ENCODE measurements at regions not wholly inside any gene's neighbourhood (a gene's known extent, or its start where the extent isn't known, plus 50 kb on each side); places are given as distances from the start of the nearest gene placed in this dataset.

DNA sequence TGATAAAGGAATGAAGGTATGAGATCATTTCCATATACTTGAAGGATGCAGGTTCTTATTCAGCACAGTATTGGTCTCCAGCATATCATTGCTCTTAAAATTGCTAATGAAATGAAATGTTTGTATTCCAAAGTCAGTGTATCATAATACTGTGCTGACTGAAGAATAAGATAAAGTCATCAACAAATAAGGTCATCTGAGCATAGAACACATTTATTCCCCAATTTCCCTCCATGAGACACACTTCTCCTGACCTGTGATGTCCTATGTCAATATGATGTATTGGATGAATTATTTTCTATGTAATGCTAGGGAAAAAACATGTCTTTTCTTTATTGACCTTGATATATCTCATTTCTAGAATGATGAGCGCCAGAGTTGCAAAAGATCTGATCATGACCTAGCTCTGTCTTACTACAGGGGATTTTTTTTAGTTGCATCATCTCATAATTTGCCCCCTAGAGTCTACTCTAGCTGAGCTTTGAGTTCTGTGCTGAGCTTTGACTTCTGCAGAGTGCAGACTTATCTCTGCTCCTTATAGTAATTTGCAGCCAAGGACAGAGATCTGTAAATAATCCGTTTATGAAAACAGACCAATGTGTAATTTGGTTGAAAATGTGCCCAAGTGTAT lies 859.8 kb downstream of the TRIB2 start:
- TF ChIP-seq, protein P1, sequence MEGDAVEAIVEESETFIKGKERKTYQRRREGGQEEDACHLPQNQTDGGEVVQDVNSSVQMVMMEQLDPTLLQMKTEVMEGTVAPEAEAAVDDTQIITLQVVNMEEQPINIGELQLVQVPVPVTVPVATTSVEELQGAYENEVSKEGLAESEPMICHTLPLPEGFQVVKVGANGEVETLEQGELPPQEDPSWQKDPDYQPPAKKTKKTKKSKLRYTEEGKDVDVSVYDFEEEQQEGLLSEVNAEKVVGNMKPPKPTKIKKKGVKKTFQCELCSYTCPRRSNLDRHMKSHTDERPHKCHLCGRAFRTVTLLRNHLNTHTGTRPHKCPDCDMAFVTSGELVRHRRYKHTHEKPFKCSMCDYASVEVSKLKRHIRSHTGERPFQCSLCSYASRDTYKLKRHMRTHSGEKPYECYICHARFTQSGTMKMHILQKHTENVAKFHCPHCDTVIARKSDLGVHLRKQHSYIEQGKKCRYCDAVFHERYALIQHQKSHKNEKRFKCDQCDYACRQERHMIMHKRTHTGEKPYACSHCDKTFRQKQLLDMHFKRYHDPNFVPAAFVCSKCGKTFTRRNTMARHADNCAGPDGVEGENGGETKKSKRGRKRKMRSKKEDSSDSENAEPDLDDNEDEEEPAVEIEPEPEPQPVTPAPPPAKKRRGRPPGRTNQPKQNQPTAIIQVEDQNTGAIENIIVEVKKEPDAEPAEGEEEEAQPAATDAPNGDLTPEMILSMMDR (IDR thresholded peaks at IDR 0.05), result no peak
- TF ChIP-seq E2F4 (CRISPR knock-in tag; IDR thresholded peaks at IDR 0.05; ENCODE audit: borderline replicate concordance, low read depth), result no peak
- TF ChIP-seq, protein P2, sequence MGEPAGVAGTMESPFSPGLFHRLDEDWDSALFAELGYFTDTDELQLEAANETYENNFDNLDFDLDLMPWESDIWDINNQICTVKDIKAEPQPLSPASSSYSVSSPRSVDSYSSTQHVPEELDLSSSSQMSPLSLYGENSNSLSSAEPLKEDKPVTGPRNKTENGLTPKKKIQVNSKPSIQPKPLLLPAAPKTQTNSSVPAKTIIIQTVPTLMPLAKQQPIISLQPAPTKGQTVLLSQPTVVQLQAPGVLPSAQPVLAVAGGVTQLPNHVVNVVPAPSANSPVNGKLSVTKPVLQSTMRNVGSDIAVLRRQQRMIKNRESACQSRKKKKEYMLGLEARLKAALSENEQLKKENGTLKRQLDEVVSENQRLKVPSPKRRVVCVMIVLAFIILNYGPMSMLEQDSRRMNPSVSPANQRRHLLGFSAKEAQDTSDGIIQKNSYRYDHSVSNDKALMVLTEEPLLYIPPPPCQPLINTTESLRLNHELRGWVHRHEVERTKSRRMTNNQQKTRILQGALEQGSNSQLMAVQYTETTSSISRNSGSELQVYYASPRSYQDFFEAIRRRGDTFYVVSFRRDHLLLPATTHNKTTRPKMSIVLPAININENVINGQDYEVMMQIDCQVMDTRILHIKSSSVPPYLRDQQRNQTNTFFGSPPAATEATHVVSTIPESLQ (CRISPR knock-in tag; IDR thresholded peaks at IDR 0.05), result no peak
- no peak for TF ChIP-seq ZNF232 (CRISPR knock-in tag; IDR thresholded peaks at IDR 0.05)
- TF ChIP-seq ZNF263 (CRISPR knock-in tag; IDR thresholded peaks at IDR 0.05; ENCODE audit: low read depth), result no peak
- no peak for TF ChIP-seq CREB1 (CRISPR knock-in tag; IDR thresholded peaks at IDR 0.05)
- TF ChIP-seq CREM (CRISPR knock-in tag; IDR thresholded peaks at IDR 0.05), result no peak
- TF ChIP-seq ESRRA (CRISPR knock-in tag; IDR thresholded peaks at IDR 0.05; ENCODE audit: borderline replicate concordance), result no peak
- TF ChIP-seq SP1 (CRISPR knock-in tag; conservative IDR thresholded peaks at IDR 0.05), result no peak

Data from WTC11 (cell line).